IMR-90 (cell line): ENCODE measurements at regions not wholly inside any gene's neighbourhood (a gene's known extent, or its start where the extent isn't known, plus 50 kb on each side); places are given as distances from the start of the nearest gene placed in this dataset.

ENCODE experiments used
- ATAC-seq: fragments of 200-7000 bp; cut with Tn5 transposase; 2 replicates; pipeline ENCODE4 v1.9.1; 2020; ENCODE audit warnings: low read depth, mild to moderate bottlenecking, moderate library complexity
- BruUV-seq: library from RNA; stranded (reverse); fragments of 400-500 nt; replicated peaks from 2 replicates; lab custom pipeline; 2021; lab: Mats Ljungman, UMichigan
- CTCF ChIA-PET: fragments of 300-600 bp; formaldehyde crosslinking; extraction: SDS; loops from one replicate; lab custom pipeline; 2021; ENCODE audit warnings: antibody characterized with exemption; lab: Yijun Ruan, JAX
- POLR2A ChIA-PET: fragments of 300-600 bp; sonication (Branson Sonifier 250); formaldehyde crosslinking; loops from one replicate; lab custom pipeline; 2022; ENCODE audit warnings: antibody characterized with exemption; ENCODE audit not compliant: unreplicated experiment; lab: Charles Lee
- DNase-seq: peaks from one replicate; pipeline ENCODE4 v3.0.0; 2013
- H2AFZ ChIP-seq: replicated peaks from 2 replicates; pipeline ENCODE3; 2013; ENCODE audit warnings: low read length, mild to moderate bottlenecking; ENCODE audit not compliant: poor library complexity
- H2AK5ac ChIP-seq: 2 replicates; pipeline ENCODE4 v1.6.1; 2013; ENCODE audit warnings: low read depth, low read length, inconsistent platforms
- H2AK9ac ChIP-seq: replicated peaks from 2 replicates; pipeline ENCODE3; 2013; ENCODE audit warnings: mild to moderate bottlenecking, low read depth, low read length, moderate library complexity; ENCODE audit not compliant: poor library complexity
- H2BK120ac ChIP-seq: 2 replicates; pipeline ENCODE4 v1.6.1; 2013; ENCODE audit warnings: low read depth, low read length, inconsistent platforms
- H2BK15ac ChIP-seq: 3 replicates; pipeline ENCODE4 v1.6.1; 2013; ENCODE audit warnings: low read depth, low read length, inconsistent platforms
- H2BK20ac ChIP-seq: 2 replicates; pipeline ENCODE4 v1.6.1; 2013; ENCODE audit warnings: low read depth, mild to moderate bottlenecking, inconsistent platforms, low read length, moderate library complexity
- H2BK5ac ChIP-seq: 2 replicates; pipeline ENCODE4 v1.6.1; 2013; ENCODE audit warnings: mild to moderate bottlenecking, low read depth, low read length, inconsistent platforms; ENCODE audit not compliant: poor library complexity, severe bottlenecking
- H3K14ac ChIP-seq: replicated peaks from 2 replicates; pipeline ENCODE4 v1.6.1; 2013; ENCODE audit warnings: low read depth, low read length, inconsistent platforms
- H3K18ac ChIP-seq: 2 replicates; pipeline ENCODE4 v1.6.1; 2013; ENCODE audit warnings: low read depth, low read length, control low read depth
- H3K23ac ChIP-seq: 2 replicates; pipeline ENCODE4 v1.6.1; 2013; ENCODE audit warnings: low read depth, low read length, inconsistent platforms
- H3K27ac ChIP-seq: 2 replicates; pipeline ENCODE4 v1.5.1; 2013; ENCODE audit warnings: mild to moderate bottlenecking, control low read depth, low read length; ENCODE audit not compliant: insufficient read depth
- H3K27me3 ChIP-seq: 2 replicates; pipeline ENCODE4 v1.6.1; 2013; ENCODE audit warnings: low read length; ENCODE audit not compliant: control insufficient read depth, insufficient read depth
- H3K36me3 ChIP-seq: 2 replicates; pipeline ENCODE4 v1.6.1; 2013; ENCODE audit warnings: low read length, mixed read lengths; ENCODE audit not compliant: control insufficient read depth, insufficient read depth
- H3K4ac ChIP-seq: 2 replicates; pipeline ENCODE4 v1.6.1; 2013; ENCODE audit warnings: low read depth, low read length, inconsistent platforms
- H3K4me1 ChIP-seq: 2 replicates; pipeline ENCODE4 v1.6.1; 2013; ENCODE audit warnings: low read length, mixed read lengths; ENCODE audit not compliant: control insufficient read depth, insufficient read depth
- H3K4me2 ChIP-seq: 2 replicates; pipeline ENCODE4 v1.6.1; 2013; ENCODE audit warnings: low read depth, mild to moderate bottlenecking, control low read depth, low read length, moderate library complexity
- H3K4me3 ChIP-seq: 2 replicates; pipeline ENCODE4 v1.5.1; 2013; ENCODE audit warnings: low read depth, mild to moderate bottlenecking, control low read depth, low read length, moderate library complexity; ENCODE audit not compliant: insufficient read depth
- H3K56ac ChIP-seq: 2 replicates; pipeline ENCODE4 v1.6.1; 2013; ENCODE audit warnings: low read length, inconsistent platforms; ENCODE audit not compliant: insufficient read depth; ENCODE audit errors: extremely low read depth
- H3K79me1 ChIP-seq, 2 experiments: 2 replicates each; pipeline ENCODE4 v1.6.1; 2013; ENCODE audit warnings: low read length in 2 of 2, inconsistent platforms in 1 of 2, low read depth in 1 of 2
- H3K9ac ChIP-seq: 2 replicates; pipeline ENCODE4 v1.6.1; 2013; ENCODE audit warnings: low read depth, low read length, control low read depth
- H3K9me1 ChIP-seq: 2 replicates; pipeline ENCODE4 v1.6.1; 2013; ENCODE audit warnings: low read length, inconsistent platforms; ENCODE audit not compliant: insufficient read depth
- H3K9me3 ChIP-seq: 2 replicates; pipeline ENCODE4 v1.6.1; 2013; ENCODE audit warnings: low read length; ENCODE audit not compliant: control insufficient read depth, insufficient read depth
- H4K20me1 ChIP-seq: 2 replicates; pipeline ENCODE4 v1.6.1; 2013; ENCODE audit warnings: low read length, inconsistent platforms; ENCODE audit not compliant: insufficient read depth
- H4K5ac ChIP-seq: 2 replicates; pipeline ENCODE4 v1.6.1; 2013; ENCODE audit warnings: mild to moderate bottlenecking, low read depth, low read length, control low read depth
- H4K8ac ChIP-seq, 2 experiments: 2 replicates each; pipeline ENCODE4 v1.6.1; 2013; ENCODE audit warnings: low read depth in 2 of 2, low read length in 2 of 2, control low read depth in 1 of 2, inconsistent platforms in 1 of 2
- H4K91ac ChIP-seq: 2 replicates; pipeline ENCODE4 v1.6.1; 2013; ENCODE audit warnings: low read depth, low read length, inconsistent platforms; ENCODE audit not compliant: insufficient read depth
- BHLHE40 ChIP-seq: fragments of 150-350 bp; IDR thresholded peaks from 2 replicates; pipeline ENCODE4 v1.6.1; 2016; ENCODE audit warnings: mild to moderate bottlenecking, low read depth, low read length
- CHD1 ChIP-seq: IDR thresholded peaks from 2 replicates; pipeline ENCODE4 v1.6.1; 2012; ENCODE audit warnings: low read depth, low read length, improper control_type of control experiment
- MAFK ChIP-seq: IDR thresholded peaks from 2 replicates; pipeline ENCODE4 v1.6.1; 2012; ENCODE audit warnings: low read depth, low read length, improper control_type of control experiment
- MAZ ChIP-seq: IDR thresholded peaks from 2 replicates; pipeline ENCODE4 v1.6.1; 2012; ENCODE audit warnings: low read depth, mild to moderate bottlenecking, low read length, improper control_type of control experiment, moderate library complexity, borderline replicate concordance
- MXI1 ChIP-seq: IDR thresholded peaks from 2 replicates; pipeline ENCODE4 v1.6.1; 2012; ENCODE audit warnings: low read depth, mild to moderate bottlenecking, low read length, moderate library complexity, borderline replicate concordance
- WGBS, 2 experiments: methylation state at CpG; one replicate each; pipeline versions ENCODE4 v1.1.5 to v1.1.7; 2013; ENCODE audit warnings: missing lambda C conversion rate in 2 of 2; ENCODE audit not compliant: insufficient read length in 1 of 2; ENCODE audit errors: extremely low coverage in 2 of 2; 5-methylcytosine and 5-hydroxymethylcytosine counted together
- dilution Hi-C: fragments of 300-500 bp; cut with HindIII; formaldehyde crosslinking; loops from one replicate; pipeline ENCODE4 v1.14.3; 2018; ENCODE audit warnings: low sequenced_read_pairs; ENCODE audit not compliant: unreplicated experiment
- in situ Hi-C: fragments of 300-500 bp; cut with MboI; formaldehyde crosslinking; loops from 3 replicates; pipeline ENCODE4 v1.14.3; 2019; ENCODE audit warnings: low sequenced_read_pairs, inconsistent platforms, mixed read lengths
- intact Hi-C: fragments of 100-400 bp; cut with micrococcal nuclease; formaldehyde crosslinking; loops from 2 replicates; pipeline ENCODE4 v1.10.0; 2022

GRCh38 chr1:168789501-168789900, 60.5 kb upstream of the DPT start:
- intact Hi-C loops (no loop called here), dilution Hi-C loops (no loop called here), in situ Hi-C loops (no loop called here)
- Histone ChIP-seq H2BK20ac (no peak overlapping the region), H3K9me3 (no peaks in the 10 kb centered on the region), H3K4me3 (no peak overlapping the region), H3K4ac (no peak overlapping the region), H3K27me3 (no peaks in the 10 kb centered on the region), H3K79me1 (no peaks in the 10 kb centered on the region), H3K18ac (no peak overlapping the region), H2BK15ac (no peak overlapping the region), H3K9me1 (no peaks in the 10 kb centered on the region), H2AK5ac (no peak overlapping the region), H2BK5ac (no peak overlapping the region), H4K20me1 (no peaks in the 10 kb centered on the region), H3K14ac (no peak overlapping the region), H2BK120ac (no peak overlapping the region), H3K56ac (no peak overlapping the region), H3K36me3 (no peaks in the 10 kb centered on the region), H3K9ac (no peak overlapping the region), H4K8ac (no peak overlapping the region), H3K27ac (no peak overlapping the region), H2AK9ac (no peak overlapping the region), H3K23ac (no peak overlapping the region), H4K91ac (no peak overlapping the region), H4K5ac (no peak overlapping the region), H2AFZ (no peak overlapping the region), H3K4me2 (no peak overlapping the region), H3K4me1 (no peaks in the 10 kb centered on the region)
- TF ChIP-seq MAFK (no peak), MXI1 (no peak), CHD1 (no peak), MAZ (no peak), BHLHE40 (no peak)
- DNase-seq (no peak), ATAC-seq (no peak)
- ChIA-PET POLR2A (no interaction called here), CTCF (interaction anchor here (0.8 kb wide), 1 partner anchor 11 kb away, joined by 3 read pairs; no protein-coding TSS in a partner anchor)
- WGBS, 2 experiments = 100% methylated on average over 1 of the region's 2 CpGs; no CpG with 5 or more reads in 1 of the 2 experiments
- BruUV-seq = no TSS peak
